IPS-NIHi11 (cell line): ENCODE measurements at regions not wholly inside any gene's neighbourhood (a gene's known extent, or its start where the extent isn't known, plus 50 kb on each side); places are given as distances from the start of the nearest gene placed in this dataset.
A peak's percentile ranks its signal among the peaks of the same experiment; 100 is the strongest.

Experiments used
- DNase-seq: peaks from one replicate; pipeline ENCODE4 v3.0.0; 2012; ENCODE audit warnings: mixed read lengths, low spot score

DNA sequence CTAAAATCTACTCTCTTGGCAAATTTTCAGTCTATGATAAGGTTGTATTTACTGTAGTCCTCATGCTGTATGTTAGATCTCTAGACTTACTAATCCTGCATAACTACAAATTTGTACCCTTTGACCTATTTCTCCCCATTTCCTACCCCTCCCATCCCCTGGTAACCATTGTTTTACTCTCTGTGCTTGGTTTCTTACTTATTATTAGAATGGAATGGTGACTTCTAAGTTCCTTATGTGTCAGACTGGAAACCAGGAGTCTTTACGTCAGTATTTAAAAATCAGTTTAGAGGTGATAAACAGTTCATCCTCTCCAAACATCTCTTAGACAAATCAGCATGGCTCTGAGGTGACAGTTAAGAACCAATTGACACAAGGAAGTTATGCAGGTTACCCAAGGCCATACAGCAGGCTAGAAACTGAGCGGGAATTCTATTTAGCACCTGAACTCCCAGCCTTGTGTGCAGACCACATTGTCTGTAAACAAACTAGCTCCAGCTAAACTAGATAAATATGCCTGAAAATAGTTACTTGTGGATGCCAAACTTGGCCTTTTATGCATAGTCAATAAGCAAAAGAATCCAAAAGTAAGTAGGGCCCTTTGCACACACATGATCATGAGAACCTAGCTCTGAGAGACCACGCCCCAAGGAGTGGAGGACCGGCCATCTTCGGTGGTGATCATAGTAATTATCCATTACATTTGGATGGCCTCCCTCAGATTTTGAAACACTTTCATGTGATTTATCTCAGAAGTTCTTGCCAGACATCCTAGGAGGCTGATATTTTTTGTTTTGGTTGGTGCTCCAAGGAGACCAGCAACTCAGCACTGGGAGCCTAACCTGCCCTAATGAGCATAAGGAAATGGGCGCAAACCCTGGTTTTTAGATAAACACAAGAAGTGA lies 72.3 kb upstream of the BOC start:
- no peak for DNase-seq

DNA sequence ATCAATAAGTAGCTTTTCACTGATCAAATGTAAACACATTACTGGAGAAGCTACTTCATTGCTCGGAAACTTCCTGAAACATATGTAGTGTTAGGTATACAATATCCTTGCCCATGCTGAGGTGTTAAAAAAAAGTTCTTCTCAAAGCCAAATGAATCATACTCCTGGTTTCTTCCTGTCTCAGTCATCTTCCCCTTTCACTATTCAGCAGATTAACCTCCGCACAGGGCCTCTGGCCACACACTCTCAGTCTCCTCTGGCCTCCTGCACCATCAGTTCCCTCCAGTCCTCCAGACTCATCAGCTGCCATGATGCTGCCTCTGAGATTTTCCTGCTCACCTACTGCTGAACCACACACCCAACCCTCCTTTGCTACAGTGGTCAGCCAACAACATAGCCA lies 70.5 kb upstream of the BOC start:
- no peak for DNase-seq

DNA sequence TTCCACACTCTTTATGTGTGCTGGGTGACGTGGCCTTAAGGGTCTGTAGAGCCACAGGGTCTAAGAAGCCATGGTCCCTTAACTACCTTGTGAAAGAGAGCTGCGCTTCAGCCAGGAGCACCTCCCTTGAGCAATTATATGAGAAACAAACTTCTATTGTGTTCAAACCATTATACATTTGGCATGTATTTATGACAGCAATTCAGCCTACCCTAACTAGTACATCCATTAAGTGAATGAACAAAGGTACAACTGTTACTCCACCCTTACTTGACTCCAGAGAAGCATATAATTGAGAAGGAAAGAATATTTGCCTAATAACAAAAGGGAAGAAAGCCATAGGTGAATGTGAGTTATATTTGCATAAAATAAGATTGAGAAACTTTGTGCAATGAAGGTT lies 69.8 kb upstream of the BOC start:
- DNase-seq = no peak

DNA sequence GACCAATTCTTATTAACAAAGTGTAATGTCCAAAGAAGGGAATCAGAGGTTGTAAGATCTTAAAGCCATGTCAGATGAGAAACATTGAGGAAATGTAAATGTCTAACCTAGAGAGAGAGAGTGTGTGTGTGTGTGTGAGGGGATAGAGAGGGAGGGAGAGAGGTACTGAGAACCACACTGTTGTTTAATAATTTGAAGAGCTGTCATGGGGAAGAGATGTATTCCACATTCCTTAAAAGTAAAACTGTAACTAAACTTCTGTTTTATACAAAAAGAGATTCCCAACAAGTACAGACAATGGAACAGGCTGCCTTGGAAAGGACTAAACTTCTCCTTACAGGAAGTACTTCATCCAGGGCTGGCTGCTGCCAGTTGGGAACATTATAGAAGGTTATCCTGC lies 68.9 kb upstream of the BOC start:
- DNase-seq = no peak

DNA sequence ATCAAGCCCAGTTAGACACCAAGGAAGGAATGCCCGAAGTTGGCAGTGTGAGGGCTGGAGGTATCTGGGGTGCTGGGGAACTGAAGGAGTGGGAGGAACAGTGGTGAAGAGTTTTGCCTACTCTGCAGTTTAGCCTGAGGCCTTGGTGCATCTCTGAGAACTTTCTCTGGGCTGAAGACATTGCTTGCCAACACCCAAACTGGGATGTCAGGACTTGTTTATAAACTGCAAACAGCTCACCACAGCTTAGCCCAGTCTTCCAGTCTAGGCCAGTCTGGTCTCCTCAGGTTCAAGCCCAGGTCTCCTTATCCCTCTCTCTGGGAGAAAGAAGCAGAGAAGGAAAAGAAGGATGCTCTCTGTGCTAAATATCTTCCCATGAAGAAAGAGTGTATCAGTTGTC lies 68.0 kb upstream of the BOC start:
- no peak for DNase-seq

DNA sequence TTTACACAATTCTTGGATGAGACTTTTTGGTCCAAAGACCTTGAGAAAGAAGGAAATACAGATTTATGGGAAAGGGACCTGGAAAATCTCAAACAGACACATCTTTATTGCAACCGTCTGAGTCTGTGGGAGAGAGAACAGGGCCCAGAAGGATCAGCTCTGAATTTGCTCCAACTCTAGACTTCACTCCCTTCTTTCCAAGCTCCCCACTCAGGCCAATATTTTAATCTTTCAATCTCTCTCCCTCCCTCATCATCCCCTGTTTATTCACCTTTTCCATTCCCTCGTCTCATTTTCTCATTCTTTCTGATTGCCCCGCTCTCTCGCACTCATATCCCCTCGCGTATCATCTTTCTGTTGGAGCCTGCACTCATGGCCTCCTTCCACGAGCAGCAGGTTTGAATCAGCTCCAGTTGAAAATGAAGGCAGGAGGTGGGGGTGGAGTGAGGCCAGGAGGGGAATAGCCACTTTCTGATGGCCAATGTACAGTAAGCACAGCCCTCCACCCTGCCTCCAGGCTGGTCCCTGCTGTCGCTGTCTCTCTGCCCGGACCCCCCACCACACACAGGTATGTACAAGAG lies 63.6 kb upstream of the BOC start:
- DNase-seq = no peak

DNA sequence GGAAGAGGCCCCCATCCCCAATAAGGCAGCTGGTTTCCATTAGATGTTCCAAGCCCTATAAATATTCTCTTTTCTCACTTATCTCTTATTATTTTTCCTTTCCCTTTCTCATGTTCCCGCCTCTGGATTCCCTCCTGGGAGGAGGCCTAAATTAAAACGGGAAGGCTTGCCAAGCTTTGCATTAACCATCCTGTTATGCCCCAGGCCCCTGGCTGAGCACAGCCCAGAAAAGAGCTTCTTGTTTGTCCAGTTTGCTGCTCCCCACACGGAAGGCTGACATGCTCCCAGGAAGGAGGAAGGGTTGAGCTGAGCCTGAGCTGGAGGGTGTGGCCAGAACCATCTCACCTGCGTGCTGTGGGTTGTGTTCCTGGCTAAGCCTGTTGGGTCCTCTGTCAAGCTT lies 63.1 kb upstream of the BOC start:
- DNase-seq = peak; percentile 50

DNA sequence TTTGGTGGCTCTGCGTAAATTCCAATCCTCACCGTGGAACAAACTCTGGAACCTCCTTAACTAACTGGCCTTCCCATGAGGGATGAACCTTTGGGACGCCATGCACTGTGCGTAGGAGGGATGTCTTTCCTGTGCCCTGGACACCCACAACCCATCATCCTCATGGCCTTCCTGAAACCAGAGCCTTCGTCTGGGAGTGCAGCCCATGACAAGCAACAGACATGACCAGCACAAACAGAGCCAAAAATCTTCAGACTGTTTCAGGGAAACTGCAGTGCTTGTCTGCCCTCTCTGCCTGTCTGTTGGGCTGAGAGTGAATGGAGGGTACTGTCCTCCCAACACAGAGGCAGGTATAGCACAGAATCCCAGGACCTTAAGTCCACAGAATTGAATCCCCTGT lies 61.1 kb upstream of the BOC start:
- no peak for DNase-seq

DNA sequence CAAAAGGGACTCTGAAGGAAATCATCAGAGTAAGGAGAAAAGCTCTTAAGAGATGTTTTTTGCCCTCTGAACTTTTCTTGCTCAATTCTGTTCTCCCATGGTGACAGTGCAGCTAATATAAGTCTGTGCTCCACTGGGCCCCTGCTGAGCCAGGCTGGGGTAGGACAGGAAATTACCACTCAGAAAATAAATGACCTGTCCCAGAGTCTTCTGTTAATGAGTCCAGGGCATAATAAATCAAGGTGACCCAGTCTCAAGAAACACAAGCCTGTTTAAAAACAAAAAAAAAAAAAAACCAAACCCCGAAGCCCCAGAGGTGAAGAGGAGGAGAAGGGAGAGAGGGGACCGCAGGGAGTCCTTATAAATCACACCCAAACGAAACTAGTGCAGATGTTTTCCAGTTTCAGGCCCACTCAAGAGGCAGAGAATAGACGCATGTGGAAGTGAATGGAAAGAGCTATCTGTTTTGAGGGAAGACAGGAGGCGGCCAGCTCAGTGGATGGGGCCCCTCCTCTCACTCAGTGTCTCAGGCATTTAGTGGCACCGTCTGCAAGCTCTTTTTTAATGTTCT lies 59.8 kb upstream of the BOC start:
- DNase-seq = no peak

DNA sequence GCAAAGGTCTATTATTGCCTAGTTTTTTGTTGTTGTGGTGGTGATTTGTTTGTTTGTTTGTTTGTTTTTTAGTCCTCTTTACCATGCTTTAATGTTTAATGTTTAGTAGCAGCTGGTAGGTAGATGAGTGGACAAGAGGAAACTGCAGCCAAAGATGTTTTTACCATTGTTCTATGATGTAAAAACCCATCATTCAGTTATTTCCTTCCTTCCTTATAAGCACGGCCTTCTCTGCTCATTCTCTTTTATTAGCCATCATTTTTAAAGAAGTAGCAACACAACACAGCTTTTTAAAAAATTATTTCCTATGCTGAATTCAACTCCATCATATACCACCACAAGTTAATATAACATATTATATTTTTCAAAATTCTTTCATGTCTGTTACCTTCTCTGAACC lies 58.5 kb upstream of the BOC start:
- no peak for DNase-seq

DNA sequence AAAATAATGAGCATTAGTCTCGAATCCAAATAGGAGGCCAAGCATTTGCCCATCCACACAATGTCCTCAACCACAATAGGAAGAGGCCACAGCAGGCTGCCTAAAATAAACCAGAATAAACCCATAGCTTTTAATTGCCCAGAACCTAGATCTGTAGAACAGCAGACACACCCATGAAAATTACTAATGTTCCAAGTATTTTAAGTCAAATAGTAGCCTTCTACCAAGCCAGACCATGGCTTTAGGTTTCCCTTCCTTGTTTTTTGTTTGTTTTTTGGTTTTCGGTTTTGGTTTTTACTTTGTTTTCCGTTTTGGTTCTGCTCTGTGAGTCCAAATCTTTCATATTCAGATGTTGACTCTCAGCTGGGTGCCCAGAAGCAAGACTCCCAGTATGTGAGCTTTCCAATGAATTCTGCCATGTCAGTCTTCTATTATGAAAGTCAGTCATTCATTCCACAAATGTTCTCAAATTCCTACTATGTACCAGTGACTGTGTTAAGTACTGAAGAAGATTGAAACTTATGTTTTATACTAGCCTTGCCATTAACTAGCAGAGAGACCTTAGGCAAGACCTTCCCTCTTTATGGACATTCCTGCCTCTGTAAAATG lies 57.8 kb upstream of the BOC start:
- DNase-seq = no peak

DNA sequence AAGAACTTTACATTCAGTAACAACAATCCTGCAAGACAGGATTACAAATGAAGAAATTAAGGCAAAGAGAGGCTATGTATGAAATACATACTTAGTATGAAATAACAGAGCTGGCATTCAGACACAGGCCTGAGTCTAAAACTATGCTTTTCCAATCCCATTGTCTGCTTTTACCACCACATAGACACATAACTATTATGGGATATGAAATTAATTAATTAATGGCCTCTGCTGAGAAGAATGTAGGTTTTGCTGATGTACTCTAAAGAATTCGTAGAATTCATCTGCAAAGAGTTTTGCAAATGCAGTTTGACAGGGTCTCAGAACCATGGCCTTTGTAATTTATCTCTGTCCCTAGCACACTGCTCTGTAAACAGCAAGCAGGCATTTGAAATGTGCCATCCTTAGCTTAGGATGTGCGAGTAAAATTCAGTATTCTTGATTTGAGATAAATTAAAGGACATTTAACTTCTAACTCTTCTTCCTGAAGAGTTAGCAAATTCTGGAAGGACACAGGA lies 54.5 kb upstream of the BOC start:
- no peak for DNase-seq

DNA sequence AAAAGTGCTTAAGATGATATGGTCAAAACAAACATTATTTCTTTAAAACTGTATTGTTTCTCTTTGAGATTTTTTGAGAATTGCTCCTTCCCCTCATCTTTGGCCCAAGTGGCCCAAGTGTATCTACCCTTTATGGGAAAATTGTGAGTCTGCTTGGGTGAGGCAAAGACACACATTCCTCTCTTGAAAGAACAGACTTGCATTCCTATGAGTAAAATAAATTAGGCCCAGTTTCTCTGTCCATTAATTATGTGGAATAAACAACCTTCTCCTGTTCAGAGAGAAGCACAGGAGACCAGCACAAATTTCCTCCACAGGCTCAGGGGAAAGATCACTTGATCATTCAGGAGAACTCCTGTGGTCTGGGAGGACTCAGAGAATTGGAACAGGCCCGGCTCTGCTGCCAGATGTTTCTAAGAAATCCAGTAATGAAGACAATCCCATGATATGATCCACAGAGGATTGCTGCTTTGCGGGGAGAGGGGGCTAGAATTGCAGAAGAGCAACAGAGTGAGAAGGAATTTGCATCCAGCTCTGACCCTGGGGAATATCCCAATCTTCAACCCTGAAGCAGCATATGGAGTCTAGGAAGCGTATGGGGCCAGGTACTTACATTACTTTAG lies 53.8 kb upstream of the BOC start:
- DNase-seq = no peak

DNA sequence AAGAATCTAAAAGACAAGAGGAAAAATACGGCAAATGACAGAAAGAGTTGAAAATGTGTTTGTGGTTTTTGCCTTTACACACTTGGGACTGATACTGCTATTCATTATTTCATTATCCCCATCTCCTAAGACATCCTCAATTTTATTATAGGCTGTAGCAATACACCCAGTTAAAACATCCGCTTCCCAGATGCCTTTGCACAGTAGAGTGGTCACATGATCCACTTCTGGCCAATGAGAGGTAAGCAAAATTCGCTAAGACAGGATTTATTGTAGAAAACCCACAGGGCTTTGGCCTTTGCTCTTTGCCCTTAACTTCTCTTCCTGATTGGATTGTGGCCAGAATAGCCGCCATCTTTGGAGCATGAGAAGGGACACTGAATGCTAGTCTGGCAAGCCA lies 53.2 kb upstream of the BOC start:
- DNase-seq = no peak
